Gastroesophageal sphincter (tissue), 4 donors: ENCODE measurements at regions not wholly inside any gene's neighbourhood (a gene's known extent, or its start where the extent isn't known, plus 50 kb on each side); places are given as distances from the start of the nearest gene placed in this dataset.

Source experiments
- ATAC-seq: fragments of 150-250 bp; one replicate; pipeline ENCODE4 v1.9.1; 2016; ENCODE audit warnings: mild to moderate bottlenecking, moderate library complexity
- H3K27ac ChIP-seq, 4 donors: fragments of 200-600 bp; sonication (generic) in 3 of 4; 1 replicate in 3 of 4; 2 replicates in 1 of 4; pipeline ENCODE4 v1.5.1; 2016 to 2019
- H3K27me3 ChIP-seq: fragments of 200-600 bp; sonication (generic); one replicate; pipeline ENCODE4 v1.5.1; 2019
- H3K36me3 ChIP-seq, 2 donors: fragments of 200-600 bp; sonication (generic); one replicate each; pipeline ENCODE4 v1.5.1; 2019; ENCODE audit warnings: control low read depth in 1 of 2
- H3K4me1 ChIP-seq, 3 donors: fragments of 200-600 bp; sonication (generic); 1 replicate in 2 of 3; 2 replicates in 1 of 3; pipeline ENCODE4 v1.5.1; 2016 to 2019; ENCODE audit warnings: control low read depth in 2 of 3
- H3K4me3 ChIP-seq, 2 donors: fragments of 200-600 bp; sonication (generic); one replicate each; pipeline ENCODE4 v1.5.1; 2019; ENCODE audit warnings: mild to moderate bottlenecking in 1 of 2, moderate library complexity in 1 of 2
- H3K9me3 ChIP-seq, 3 donors: fragments of 200-600 bp; sonication (generic); one replicate each; pipeline ENCODE4 v1.5.1; 2017 to 2019; ENCODE audit warnings: control low read depth in 2 of 3
- EP300 ChIP-seq: sonication (generic); formaldehyde crosslinking; IDR thresholded peaks from one replicate; pipeline ENCODE4 v1.6.1; 2017; ENCODE audit warnings: antibody characterized with exemption, mild to moderate bottlenecking
- POLR2A ChIP-seq, 2 donors: fragments of 450-650 bp; IDR thresholded peaks; one replicate each; pipeline ENCODE4 v1.6.1; 2017; ENCODE audit warnings: antibody characterized with exemption in 2 of 2, mild to moderate bottlenecking in 2 of 2, moderate library complexity in 1 of 2
- POLR2AphosphoS5 ChIP-seq: sonication (generic); formaldehyde crosslinking; IDR thresholded peaks from one replicate; pipeline ENCODE4 v1.6.1; 2017; ENCODE audit warnings: antibody characterized with exemption
- WGBS, 2 donors: methylation state at CpG; one replicate each; pipeline ENCODE4 v1.1.5; 2018; ENCODE audit warnings: low coverage in 1 of 2; 5-methylcytosine and 5-hydroxymethylcytosine counted together
- TF ChIP-seq, protein P1 (sequence below), 4 experiments: fragments of 200-600 bp in 2 of 4; fragments of 450-650 bp in 2 of 4; sonication (generic) in 1 of 4; IDR thresholded peaks; one replicate each; pipeline ENCODE4 v1.5.1; 2017 to 2019; ENCODE audit warnings: antibody characterized with exemption in 4 of 4, mild to moderate bottlenecking in 2 of 4, moderate library complexity in 2 of 4

- H3K27ac ChIP-seq: no peak overlapping the region
- ATAC-seq: no peak
- no peaks in the 10 kb centered on the region for H3K27me3 ChIP-seq
- no peak for TF ChIP-seq POLR2A (IDR thresholded peaks at IDR 0.05)
- no peak for TF ChIP-seq POLR2AphosphoS5
- no peak for TF ChIP-seq EP300
- TF ChIP-seq, protein P1, sequence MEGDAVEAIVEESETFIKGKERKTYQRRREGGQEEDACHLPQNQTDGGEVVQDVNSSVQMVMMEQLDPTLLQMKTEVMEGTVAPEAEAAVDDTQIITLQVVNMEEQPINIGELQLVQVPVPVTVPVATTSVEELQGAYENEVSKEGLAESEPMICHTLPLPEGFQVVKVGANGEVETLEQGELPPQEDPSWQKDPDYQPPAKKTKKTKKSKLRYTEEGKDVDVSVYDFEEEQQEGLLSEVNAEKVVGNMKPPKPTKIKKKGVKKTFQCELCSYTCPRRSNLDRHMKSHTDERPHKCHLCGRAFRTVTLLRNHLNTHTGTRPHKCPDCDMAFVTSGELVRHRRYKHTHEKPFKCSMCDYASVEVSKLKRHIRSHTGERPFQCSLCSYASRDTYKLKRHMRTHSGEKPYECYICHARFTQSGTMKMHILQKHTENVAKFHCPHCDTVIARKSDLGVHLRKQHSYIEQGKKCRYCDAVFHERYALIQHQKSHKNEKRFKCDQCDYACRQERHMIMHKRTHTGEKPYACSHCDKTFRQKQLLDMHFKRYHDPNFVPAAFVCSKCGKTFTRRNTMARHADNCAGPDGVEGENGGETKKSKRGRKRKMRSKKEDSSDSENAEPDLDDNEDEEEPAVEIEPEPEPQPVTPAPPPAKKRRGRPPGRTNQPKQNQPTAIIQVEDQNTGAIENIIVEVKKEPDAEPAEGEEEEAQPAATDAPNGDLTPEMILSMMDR (IDR thresholded peaks at IDR 0.05): no peak
- H3K9me3 ChIP-seq: no peaks in the 10 kb centered on the region
- H3K36me3 ChIP-seq: no peaks in the 10 kb centered on the region
- 73% methylated on average over 2 of the region's 3 CpGs; no CpG with 5 or more reads in 1 of the 2 donors for WGBS, 2 donors
- H3K4me1 ChIP-seq: peaks cover 0 to 9% (median 7%) of the 10 kb centered on the region in 3 donors
- H3K4me3 ChIP-seq: no peak overlapping the region
Observed at GRCh38 chr2:23034996-23035395, 350.0 kb upstream of the KLHL29 start.

DNA sequence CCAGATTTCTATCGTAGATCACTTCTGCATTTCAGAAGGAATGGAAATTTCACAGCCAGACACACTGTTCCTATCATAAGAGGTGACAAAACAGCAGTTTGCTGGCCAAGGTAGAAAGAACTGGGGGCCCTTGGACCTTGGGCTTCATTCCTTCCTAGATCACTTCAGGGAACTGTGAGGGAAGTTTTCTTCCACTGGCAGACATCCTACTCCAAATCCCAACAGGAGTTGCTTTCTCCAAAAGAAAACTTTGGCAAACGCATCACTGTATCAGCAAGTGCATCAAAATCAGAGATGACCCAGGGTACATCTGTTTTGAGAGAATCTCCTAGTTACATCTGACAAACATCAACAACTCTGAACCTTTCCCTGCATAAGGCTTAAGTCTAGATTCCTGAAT is 348.4 kb upstream of the KLHL29 start:
- 46% methylated on average over 2 of the region's 2 CpGs; no CpG with 5 or more reads in 1 of the 2 donors for WGBS, 2 donors
- Histone ChIP-seq H3K9me3 (no peaks in the 10 kb centered on the region), H3K27me3 (no peaks in the 10 kb centered on the region), H3K4me1 (peaks cover 0 to 9% (median 7%) of the 10 kb centered on the region in 3 donors), H3K36me3 (no peaks in the 10 kb centered on the region), H3K27ac (peak overlapping the region in 1 of 4 donors; percentile 37), H3K4me3 (no peak overlapping the region)
- peak; percentile 56 for ATAC-seq
- TF ChIP-seq POLR2AphosphoS5: no peak
- no peak for TF ChIP-seq POLR2A (IDR thresholded peaks at IDR 0.05)
- TF ChIP-seq EP300: no peak
- TF ChIP-seq, protein P1 (IDR thresholded peaks at IDR 0.05): no peak

DNA sequence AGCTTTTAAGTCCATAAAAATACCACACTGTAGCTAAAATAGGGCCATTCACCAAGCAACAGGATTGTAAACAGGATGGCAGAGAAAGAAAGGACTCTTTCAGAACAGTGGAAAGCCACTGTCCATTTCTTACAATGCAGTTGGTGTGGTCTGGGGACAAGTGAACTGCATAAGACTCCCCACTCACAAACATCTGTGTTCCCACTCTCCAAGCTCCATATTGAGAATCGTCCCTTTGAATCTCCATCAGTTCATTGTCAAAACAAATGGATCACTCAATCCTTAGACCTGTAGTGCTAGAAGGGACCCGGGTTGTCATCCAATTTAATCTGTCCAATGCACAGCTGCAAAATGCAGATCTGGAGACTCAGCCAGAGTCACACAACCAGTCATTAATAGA is 347.4 kb upstream of the KLHL29 start:
- H3K27ac ChIP-seq: peak overlapping the region in 2 of 4 donors; percentile 5 to 17
- TF ChIP-seq POLR2A (IDR thresholded peaks at IDR 0.05): no peak
- TF ChIP-seq EP300: no peak
- TF ChIP-seq, protein P1 (IDR thresholded peaks at IDR 0.05): no peak
- no peak for TF ChIP-seq POLR2AphosphoS5
- 69 to 80% methylated on average over 1 to 2 of the region's 2 CpGs for WGBS, 2 donors
- H3K9me3 ChIP-seq: no peaks in the 10 kb centered on the region
- no peak overlapping the region for H3K4me3 ChIP-seq
- H3K27me3 ChIP-seq: no peaks in the 10 kb centered on the region
- no peaks in the 10 kb centered on the region for H3K36me3 ChIP-seq
- no peak for ATAC-seq
- H3K4me1 ChIP-seq: peaks cover 0 to 14% (median 7%) of the 10 kb centered on the region in 3 donors

DNA sequence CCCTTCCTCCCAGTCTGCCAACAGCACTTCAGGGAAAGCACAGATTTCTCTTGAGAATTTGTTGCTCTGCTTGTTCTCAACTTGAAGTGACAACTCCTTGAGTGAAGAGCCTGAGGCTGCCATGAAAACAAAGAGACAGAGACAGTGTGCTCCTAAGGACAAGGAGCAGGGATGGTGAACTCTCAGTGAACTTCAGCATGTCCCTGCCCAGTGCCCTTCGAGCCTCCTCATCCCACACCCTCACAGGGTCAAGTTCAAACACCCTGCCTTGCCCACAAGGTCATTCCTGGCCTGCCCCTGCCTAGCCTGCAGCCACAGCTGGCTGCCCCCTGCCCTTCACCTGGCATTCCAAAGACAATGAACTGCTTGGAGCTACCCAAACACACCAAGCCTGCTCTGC is 343.5 kb upstream of the KLHL29 start:
- 17% methylated on average over 1 of the region's 1 CpG; no CpG with 5 or more reads in 1 of the 2 donors for WGBS, 2 donors
- TF ChIP-seq POLR2A (IDR thresholded peaks at IDR 0.05): no peak
- Histone ChIP-seq H3K4me1 (peaks cover 0 to 10% (median 4%) of the 10 kb centered on the region in 3 donors), H3K27me3 (no peaks in the 10 kb centered on the region), H3K4me3 (no peak overlapping the region), H3K36me3 (no peaks in the 10 kb centered on the region), H3K9me3 (no peaks in the 10 kb centered on the region), H3K27ac (peak overlapping the region in 3 of 4 donors; percentile 10 to 44 (median 17))
- ATAC-seq: no peak

- no peaks in the 10 kb centered on the region for H3K27me3 ChIP-seq
- H3K9me3 ChIP-seq: no peaks in the 10 kb centered on the region
- H3K27ac ChIP-seq: peak overlapping the region in 3 of 4 donors; percentile 17 to 47 (median 44)
- peaks cover 0 to 8% (median 0%) of the 10 kb centered on the region in 3 donors for H3K4me1 ChIP-seq
- no peak for TF ChIP-seq POLR2AphosphoS5
- TF ChIP-seq, protein P1 (IDR thresholded peaks at IDR 0.05): no peak
- no peak for TF ChIP-seq EP300
- no peak for TF ChIP-seq POLR2A (IDR thresholded peaks at IDR 0.05)
- H3K4me3 ChIP-seq: no peak overlapping the region
- 26 to 29% methylated on average over 7 of the region's 7 CpGs for WGBS, 2 donors
- peak; percentile 74 for ATAC-seq
- no peaks in the 10 kb centered on the region for H3K36me3 ChIP-seq
Observed at GRCh38 chr2:23042216-23042906, 342.6 kb upstream of the KLHL29 start.
